ENCODE measurements at regions not wholly inside any gene's neighbourhood (a gene's known extent, or its start where the extent isn't known, plus 50 kb on each side); places are given as distances from the start of the nearest gene placed in this dataset.
A peak's percentile ranks its signal among the peaks of the same experiment; 100 is the strongest.
"Not testable (repeated sequence)": the region's sequence is repeated elsewhere in the genome, so short reads cannot be mapped to it uniquely, and the experiment has no call there.

DNA sequence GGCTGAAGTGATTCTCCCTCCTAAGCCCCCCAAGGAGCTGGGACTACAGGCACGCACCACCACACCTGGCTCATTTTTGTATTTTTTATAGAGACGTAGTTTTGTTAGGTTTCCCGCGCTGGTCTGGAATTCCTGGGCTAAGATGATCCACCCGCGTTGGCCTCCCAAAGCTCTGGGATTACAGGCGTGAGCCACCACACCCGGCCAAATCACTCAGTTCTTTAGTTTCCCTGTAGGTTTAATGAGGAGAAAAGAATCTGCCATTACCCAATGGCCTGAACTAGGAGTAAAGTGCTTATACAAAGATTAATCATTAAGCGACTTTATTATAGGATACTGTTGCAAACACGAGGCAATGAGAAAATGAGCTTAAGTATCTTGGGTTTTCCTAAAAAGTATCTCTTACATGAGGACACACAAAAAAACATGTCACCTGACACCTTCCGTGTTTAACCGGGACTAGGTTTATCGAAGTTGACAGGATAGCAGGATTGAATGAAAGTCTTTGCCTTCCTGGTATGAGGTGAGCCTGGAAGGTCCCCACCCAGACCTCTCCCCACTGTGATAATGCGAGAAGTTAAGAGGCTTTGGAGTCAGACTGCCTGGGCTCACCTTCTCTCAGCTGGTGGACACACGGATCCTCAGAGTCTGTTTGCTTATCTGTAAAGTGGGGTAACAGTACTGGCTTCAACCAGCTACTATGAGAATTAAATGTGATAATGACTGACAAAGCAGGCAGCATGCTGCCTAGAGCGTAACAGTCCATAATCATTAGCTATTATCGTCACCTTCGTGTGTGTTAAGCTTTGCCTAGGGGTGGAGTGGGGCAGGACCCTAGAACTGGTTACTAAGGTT lies 133.5 kb upstream of the KRAS start:
- no peak for DNase-seq (ENCODE audit: low read depth in 2 of 2)

DNA sequence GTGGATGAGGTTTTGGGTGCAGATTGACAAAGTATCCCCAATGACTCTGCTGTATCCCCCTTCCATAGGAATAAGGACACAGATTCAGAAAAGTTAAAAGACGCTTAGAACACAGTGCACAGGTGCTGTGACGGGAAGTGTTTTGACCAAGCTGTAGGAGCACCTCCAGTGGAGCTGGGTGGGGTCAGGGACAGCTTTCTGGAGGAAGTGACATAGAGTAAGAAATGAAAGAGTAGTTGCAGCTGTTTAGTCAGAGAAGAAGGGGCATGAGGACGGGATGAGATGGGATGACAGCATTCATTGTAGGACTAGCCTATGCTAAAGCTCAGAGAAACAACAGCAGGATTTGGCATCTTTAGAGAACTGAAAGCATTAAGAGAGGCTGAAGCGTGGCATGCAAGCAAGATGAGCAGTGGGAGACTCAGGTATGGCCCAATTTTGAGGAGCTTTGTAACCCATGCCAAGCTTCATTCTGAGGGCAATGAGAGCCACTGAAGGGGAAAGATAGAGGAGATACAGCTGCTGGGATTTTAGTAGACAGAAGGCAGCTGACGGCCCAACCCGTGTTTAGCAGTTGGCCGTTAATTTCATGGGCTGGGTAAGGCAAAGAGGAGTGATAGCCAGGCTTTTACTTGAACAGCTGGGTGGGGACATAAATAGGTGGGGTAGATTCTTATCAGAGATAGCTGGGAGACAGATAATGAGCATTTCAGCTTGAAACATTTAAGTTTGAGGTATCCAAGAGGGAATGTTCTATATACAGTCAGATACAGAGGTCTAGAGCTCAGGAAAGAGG lies 131.8 kb upstream of the KRAS start:
- no peak for DNase-seq (ENCODE audit: low read depth in 2 of 2)

DNA sequence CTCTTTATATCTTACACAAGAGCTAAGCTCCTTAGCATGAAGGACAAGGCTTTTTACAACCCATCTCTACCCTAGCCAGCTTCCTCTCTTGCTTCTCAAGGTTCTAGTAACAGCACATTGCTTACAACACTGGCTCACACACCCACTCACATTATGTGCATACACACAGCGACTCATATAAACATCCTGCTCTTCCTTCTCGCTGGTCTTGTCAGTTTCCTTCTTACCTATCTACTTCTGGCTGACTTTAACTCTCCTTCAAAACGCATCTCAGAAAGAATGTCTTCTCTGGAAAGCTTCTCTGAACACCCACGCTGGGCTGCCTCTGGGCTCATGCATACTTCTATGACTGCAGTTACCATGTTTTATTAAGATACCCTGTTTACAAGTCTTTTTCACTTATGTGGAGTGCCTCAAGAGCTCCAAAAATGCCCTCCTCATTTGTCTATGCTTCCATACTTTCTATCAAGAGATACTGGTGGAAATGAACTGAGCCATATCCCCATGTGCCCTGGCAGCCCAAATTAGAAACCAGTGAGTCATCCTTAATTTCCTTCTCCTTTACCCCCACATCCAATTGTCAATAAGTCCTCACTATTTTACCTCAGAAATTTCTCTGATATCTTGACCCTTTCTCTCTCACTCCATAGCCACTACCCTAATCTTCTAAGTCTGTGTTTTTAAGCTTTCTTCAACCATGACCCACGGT lies 126.9 kb upstream of the KRAS start:
- DNase-seq (ENCODE audit: low read depth in 2 of 2): peak; percentile 34 to 47

DNA sequence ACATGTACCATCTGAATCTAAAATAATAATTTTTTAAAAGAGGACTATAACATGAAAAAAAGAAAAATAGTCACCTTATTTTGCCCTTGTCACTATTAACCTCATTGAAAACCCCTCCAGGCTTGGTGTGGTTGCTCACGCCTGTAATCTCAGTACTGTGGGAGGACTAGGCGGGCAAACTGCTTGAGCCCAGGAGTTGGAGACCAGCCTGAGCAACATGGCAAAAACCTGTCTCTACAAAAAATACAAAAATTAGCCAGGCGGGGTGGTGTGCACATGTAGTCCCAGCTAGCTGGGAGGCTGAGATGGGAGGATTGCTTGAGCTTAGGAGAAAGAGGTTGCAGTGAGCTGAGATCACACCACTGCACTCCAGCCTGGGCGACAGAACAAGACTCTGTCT lies 126.3 kb upstream of the KRAS start:
- no peak for DNase-seq (ENCODE audit: low read depth in 2 of 2)

DNA sequence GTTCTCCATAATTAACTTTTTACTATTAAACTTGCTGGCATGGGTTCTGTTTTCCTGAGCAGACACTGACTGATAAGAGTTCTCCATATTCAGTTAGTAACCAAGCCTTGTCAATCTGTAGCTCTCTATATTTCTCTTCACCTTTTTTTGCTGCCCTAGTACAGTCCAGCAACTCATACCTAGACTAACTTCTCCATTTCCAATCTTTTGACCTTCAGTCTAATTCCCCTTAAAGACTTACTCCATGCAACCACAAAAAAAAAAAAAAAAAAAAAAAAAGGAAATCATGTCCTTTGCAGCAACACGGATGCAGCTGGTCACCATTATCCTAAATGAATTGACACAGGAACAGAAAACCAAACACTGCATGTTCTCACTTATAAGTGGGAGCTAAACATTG lies 125.7 kb upstream of the KRAS start:
- no peak for DNase-seq (ENCODE audit: low read depth in 2 of 2)

DNA sequence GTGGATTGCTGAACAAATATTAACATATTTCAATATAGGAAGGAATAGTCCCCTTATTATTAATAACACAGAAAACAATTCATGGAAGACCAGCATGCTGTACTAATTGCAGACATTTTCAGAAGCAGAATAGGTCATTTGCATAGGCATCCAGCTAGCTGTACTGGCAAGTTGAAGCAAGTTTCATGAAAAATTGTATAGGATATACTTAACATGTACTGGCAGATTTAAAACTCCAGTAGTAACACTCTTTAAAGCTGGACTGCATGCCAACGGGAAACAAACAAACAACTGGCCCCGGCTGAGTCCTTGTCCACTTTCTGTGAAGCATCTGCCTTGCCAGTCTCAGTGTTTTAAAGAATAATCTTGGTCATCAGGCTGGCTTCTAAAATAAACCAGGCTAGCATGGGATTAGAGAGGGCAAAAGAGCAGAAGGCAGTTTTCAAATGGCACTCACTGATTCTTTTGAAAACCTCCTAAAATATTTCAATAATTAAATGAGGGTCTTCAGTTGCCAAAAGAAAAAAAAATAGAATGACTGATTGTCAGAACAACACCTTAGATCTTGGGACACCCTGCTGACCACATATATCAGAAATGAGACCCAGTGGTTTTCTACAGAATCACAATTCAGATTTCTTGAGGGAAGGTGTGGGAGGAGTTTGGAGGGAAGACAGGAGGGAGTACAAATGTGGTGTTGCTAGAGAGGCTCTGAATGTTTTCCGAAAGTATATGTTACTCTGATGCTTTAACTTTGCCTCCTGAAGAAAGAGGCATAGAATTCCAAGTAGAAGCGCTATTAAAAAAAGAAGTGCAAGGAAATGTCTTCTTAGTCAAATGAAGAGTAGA lies 122.5 kb upstream of the KRAS start:
- DNase-seq (ENCODE audit: low read depth in 2 of 2): no peak

DNA sequence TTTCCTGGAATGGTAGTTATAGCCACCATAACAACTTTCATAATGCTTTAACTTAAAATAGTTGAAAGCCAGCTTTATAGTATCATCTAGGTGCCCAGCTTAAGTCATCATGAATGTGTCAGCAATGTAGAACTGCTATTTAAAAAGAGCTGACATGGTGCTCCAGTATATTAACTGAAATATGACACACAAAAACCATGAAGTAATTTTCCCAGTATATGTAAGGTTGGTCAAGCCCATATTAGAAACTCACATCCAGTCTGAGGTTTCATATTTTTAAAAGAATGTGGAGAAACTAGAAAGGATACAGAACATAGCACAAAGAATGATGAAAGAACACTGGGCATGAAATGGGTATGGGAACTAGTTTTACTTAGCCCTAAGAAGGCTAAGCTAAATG lies 121.3 kb upstream of the KRAS start:
- no peak for DNase-seq (ENCODE audit: low read depth in 2 of 2)

DNA sequence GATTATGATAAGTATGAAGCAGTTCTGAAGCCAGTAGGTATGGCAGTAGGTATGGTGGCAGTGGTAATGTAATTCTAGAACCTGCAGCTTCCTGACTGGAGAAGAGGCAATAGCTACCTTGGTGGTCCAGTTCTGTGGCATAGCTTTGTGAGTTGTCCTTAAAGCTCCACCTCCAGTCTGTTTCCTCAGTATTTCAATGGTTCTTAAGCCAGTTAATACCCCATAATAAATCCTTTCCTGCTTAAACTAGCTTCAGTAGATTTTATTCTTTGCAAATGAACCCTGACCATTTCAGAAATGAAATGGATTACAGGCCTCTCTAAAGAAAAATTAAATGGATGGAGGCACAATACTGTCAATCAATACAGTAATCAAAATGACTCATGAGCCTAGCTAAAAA lies 117.8 kb upstream of the KRAS start:
- DNase-seq (ENCODE audit: low read depth in 2 of 2): no peak

DNA sequence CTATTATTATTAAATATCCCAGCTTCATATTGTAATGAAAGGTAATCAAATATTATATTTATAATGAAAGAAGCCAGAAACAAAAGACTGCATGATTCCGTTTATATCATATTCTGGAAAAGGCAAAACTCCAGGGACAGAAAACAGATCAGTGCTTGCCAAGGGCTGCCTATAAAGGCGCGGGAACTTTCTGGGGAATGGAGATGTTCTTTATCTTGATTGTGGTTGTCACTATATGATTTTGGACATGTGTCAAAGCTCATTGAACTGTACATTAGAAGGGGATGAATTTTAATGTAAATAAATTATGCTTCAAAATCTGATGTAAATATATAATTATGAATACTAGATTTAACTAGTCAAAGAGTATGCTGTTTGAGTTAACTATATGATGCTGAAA lies 115.4 kb upstream of the KRAS start:
- DNase-seq (ENCODE audit: low read depth in 2 of 2): no peak

DNA sequence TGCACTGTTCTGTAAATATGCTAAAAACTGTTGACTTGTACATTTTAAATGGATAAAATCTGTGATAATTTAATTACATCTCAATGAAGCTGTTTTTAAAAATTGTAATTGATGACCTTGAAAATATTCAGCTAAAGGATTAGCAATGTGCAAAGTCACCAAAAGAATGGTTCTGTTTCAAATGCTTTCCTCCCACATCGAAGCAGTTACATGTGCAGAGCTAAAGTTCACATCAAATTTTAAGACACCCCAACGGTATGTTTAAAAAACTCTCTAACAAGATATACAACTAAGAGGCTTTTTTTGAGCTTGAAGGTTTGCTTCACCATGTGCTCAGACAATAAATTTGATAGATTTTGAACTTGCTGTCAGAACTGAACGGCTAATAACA lies 114.6 kb upstream of the KRAS start:
- no peak for DNase-seq (ENCODE audit: low read depth in 2 of 2)

DNA sequence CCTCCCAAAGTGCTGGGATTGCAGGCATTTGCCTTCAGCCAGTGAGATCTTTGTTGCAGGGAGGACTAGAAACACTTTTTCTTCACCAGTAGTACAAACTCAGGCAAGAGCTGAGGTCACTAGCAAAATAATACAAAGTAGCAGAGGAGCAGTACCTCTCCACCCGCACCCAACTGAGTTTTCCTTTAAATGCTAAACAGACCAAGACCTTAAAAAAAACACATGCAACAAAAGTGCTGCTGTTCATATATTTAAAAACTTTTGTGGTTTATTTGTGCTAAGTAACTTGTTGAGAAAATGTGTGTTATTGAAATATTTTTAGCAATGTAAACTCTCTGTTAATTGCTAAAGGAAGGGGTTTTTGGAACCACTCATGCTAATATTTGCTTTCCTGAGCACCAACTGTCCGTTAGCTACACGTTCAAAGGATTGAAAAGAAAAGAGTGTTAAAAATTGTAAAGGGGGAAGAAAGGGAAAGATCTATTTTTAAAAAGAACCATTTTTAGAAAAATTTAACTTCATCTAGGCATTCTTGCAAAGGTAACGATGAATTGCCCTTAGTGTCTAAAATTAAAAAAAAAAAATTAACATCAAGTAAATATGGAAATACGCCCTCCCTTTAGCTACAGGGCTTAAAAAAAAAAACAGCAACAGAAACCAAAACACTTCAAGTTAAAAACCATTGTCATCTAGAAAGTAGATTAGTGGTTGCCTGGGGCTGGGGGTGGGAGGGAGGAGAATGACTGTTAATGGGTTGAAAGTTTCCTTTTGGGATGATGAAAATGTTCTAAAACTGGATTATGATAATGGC lies 114.0 kb upstream of the KRAS start:
- DNase-seq (ENCODE audit: low read depth in 2 of 2): no peak

DNA sequence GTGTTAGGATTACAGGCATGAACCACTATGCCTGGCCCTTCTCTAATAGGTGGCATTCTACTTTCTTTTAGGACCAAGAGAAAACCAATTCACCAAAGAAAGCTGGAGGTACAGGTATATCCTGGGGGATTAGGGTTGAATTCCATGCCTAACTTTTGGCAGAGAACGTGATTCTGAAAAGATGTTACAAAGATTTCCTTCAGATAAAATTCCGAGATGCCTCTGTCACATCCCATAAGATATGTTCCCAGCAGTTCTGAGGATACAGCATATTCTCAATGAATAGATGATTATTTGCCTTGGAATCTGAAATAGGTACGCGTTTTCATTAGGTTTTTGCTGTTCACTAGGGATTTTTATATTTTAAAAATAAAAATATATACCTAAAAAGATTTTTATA lies 111.9 kb upstream of the KRAS start:
- DNase-seq (ENCODE audit: low read depth in 2 of 2): no peak

DNA sequence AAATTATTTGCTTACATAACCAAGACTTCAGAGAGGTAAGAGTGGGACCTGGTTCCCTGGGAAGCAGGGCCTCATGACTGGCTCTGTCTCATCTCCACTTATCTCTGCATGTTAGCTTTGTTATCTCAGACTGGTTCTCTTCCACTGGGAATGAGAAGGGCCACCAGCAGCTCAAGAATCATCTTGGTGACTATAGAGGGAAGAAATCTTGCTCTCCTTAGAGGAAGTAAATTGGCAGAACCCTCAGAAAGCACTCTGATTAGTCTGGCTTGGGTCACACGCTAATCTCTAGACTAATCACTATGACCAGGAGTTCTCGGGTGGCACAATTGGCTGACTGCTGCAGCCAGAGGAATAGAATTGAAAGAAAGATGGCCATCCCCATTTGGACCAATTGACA lies 110.8 kb upstream of the KRAS start:
- DNase-seq (ENCODE audit: low read depth in 2 of 2): no peak

DNA sequence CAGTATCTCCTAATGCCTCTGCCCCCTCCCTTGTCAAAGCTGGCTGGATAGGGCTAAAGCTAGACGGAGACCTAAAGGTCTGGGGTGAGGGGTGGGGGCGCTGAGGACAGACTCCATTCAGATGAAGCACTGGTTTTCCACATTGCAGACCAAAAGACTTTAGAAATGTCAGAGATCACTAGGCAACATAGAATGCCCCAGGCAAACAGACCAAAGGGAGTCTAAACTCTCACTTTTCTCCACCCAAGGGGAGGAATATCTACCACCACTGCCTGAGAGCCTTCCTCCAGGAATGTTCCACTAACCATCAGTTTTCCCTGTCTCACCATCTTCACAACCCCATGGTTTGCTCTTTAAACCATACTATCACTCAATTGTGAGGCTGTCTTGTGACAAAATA lies 106.9 kb upstream of the KRAS start:
- DNase-seq (ENCODE audit: low read depth in 2 of 2): no peak

DNA sequence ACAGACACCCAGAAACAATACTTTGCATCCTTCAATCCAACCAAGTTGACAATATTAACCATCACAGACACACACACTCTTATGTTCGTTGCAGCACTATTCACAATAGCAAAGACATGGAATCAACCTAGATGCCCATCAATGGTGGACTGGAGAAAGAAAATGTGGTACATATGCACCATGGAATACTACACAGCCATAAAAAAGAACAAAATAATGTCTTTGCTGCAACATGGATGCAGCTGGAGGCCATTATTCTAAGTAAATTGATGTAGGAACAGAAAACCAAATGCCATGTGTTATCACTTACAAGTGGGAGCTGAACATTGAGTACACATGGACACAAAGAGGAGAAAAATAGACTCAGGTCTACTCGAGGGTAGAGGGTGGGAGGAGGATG lies 102.2 kb upstream of the KRAS start:
- not testable (repeated sequence) for DNase-seq (ENCODE audit: low read depth in 2 of 2)

DNA sequence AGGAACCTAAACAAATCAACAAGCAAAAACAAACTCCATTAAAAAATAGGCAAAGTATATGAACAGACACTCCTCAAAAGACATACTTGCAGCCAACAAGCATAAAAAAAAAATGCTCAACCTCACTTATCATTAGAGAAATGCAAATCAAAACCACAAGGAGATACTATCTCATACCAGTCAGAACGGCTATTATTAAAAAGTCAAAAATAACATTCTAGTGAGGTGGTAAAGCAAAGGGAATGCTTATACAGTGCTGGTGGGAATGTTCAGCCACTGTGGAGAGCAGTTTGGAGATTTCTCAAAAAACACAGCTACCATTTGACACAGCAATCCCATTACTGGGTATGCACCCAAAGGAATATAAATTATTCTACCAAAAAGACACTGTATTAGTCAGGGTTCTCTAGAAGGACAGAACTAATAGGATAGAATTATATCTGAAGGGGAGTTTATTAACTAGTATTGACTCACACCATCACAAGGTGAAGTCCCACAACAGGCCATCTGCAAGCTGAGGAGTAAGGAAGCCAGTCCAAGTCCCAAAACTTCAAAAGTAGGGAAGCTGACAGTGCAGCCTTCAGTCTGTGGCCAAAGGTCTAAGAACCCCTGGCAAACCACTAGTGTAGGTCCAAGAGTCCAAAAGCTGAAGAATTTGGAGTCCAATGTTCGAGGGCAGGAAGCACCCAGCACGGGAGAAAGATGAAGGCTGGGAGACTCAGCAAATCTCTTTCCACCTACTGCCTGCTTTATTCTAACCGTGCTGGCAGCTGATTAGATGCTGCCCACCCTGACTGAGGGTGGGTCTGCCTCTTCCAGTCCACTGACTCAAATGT lies 101.6 kb upstream of the KRAS start:
- peak; percentile 44 to 50 for DNase-seq (ENCODE audit: low read depth in 2 of 2)

DNA sequence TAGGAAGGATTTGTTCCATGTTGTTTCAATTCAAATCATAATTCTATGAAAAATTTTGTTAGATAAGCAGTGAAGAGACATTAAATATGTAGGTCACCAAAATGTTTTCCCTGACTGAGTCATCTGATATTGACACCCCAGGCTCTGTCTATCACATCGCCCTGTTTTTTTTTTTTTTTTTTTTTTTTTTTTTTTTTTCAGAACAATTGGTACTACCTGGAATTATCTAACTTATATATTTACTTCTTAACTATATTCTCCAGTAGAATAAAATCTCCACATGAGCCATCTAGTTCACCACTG lies 97.8 kb upstream of the KRAS start:
- DNase-seq (ENCODE audit: low read depth in 2 of 2): no peak

DNA sequence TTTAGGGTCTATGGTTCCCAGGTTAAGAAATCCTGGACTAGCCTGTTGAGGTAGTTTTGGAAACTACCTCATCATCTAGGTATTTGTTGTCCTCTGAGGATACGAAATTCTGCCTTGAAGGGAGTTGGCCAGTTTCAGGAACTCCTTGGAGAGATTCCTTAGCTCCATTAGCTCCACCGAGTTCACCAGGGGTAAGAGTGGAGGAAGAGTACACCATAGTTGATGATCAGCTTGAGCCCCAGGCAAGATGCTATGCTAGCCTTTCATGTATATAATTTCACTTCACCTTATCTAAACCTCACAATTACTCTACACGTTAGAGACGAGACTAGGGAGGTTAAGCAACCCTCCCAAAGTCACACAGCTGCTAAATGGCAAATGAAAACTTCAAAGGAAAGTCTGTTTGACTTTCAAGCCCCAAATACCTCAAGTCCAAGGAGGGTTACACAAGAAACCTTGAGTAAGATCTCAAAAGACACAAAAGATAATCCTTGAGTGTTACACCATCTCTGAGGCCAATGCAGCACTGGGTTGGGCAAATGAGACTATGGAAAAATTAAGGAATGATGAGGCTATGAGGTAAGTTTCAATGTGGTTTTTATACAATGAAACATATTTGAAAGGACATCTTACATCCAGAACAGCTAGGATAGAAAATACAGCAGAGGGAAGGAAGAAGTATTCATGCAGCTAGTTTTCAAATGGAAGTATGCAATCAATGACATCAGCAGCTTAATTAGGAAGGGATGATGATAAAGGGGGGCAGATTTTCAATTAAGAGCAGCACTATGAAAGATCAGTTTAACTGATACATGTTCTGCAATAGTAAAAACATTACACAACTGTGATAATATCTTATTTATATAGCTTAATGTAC lies 97.2 kb upstream of the KRAS start:
- no peak for DNase-seq (ENCODE audit: low read depth in 2 of 2)

DNA sequence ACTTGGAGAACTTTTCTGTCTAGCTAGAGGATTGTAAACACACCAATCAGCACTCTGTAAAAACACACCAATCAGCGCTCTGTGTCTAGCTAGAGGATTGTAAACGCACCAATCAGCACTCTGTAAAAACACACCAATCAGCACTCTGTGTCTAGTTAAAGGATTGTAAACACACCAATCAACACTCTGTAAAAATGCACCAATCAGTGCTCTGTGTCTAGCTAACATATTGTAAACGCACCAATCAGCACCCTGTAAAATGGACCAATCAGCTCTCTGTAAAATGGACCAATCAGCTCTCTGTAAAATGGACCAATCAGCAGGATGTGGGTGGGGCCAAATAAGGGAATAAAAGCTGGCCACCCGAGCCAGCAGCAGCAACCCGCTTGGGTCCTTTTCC lies 91.1 kb upstream of the KRAS start:
- DNase-seq (ENCODE audit: low read depth in 2 of 2): not testable (repeated sequence)

Measured in fibroblast of skin of left quadriceps (primary cell).